GM12878 (cell line): ENCODE measurements at regions not wholly inside any gene's neighbourhood (a gene's known extent, or its start where the extent isn't known, plus 50 kb on each side); places are given as distances from the start of the nearest gene placed in this dataset.

Experiments
- ASH2L ChIP-seq: fragments of 300-600, 200-600 bp; sonication (generic); IDR thresholded peaks from 2 replicates; pipeline ENCODE4 v1.6.1; 2017; ENCODE audit warnings: low read depth, mild to moderate bottlenecking, borderline replicate concordance
- BCL3 ChIP-seq: IDR thresholded peaks from 2 replicates; pipeline ENCODE4 v1.6.1; 2011; ENCODE audit warnings: borderline replicate concordance, low read depth, mild to moderate bottlenecking, moderate library complexity, low read length; ENCODE audit not compliant: insufficient read depth, poor library complexity, severe bottlenecking
- BCLAF1 ChIP-seq: fragments of 450-650 bp; IDR thresholded peaks from 2 replicates; pipeline ENCODE4 v1.6.1; 2017; ENCODE audit warnings: antibody characterized with exemption, mild to moderate bottlenecking, moderate library complexity
- CREM ChIP-seq: IDR thresholded peaks from 2 replicates; pipeline ENCODE4 v1.6.1; 2014; ENCODE audit warnings: antibody characterized with exemption, low read depth
- CUX1 ChIP-seq: IDR thresholded peaks from 2 replicates; pipeline ENCODE4 v1.6.1; 2012; ENCODE audit warnings: improper control_type of control experiment, low read depth, low read length; ENCODE audit not compliant: insufficient replicate concordance
- EED ChIP-seq: sonication (generic); IDR thresholded peaks from 2 replicates; pipeline ENCODE4 v1.6.1; 2016; ENCODE audit warnings: antibody characterized with exemption, low read depth
- FOS ChIP-seq: IDR thresholded peaks from 3 replicates; pipeline ENCODE4 v1.6.1; 2011; ENCODE audit warnings: borderline replicate concordance; ENCODE audit not compliant: insufficient read length; ENCODE audit errors: extremely low read depth
- LARP7 ChIP-seq: fragments of 450-650 bp; IDR thresholded peaks from 2 replicates; pipeline ENCODE4 v1.6.1; 2017; ENCODE audit warnings: mild to moderate bottlenecking
- MLLT1 ChIP-seq: fragments of 450-650 bp; IDR thresholded peaks from 2 replicates; pipeline ENCODE4 v1.6.1; 2016; ENCODE audit warnings: mild to moderate bottlenecking
- MTA3 ChIP-seq: IDR thresholded peaks from 2 replicates; pipeline ENCODE4 v1.6.1; 2012; ENCODE audit warnings: low read length, inconsistent platforms, borderline replicate concordance
- NBN ChIP-seq: fragments of 450-650 bp; IDR thresholded peaks from 2 replicates; pipeline ENCODE4 v1.6.1; 2016
- PBX3 ChIP-seq: IDR thresholded peaks from 2 replicates; pipeline ENCODE4 v1.6.1; 2011; ENCODE audit warnings: mild to moderate bottlenecking, low read depth, low read length, moderate library complexity; ENCODE audit not compliant: insufficient replicate concordance
- SREBF2 ChIP-seq: IDR thresholded peaks from 2 replicates; pipeline ENCODE4 v1.6.1; 2012; ENCODE audit warnings: mild to moderate bottlenecking, low read length
- STAT3 ChIP-seq: IDR thresholded peaks from 2 replicates; pipeline ENCODE4 v1.6.1; 2011; ENCODE audit warnings: low read depth, low read length, improper control_type of control experiment
- TAF1 ChIP-seq: IDR thresholded peaks from 2 replicates; pipeline ENCODE4 v1.6.1; 2011; ENCODE audit warnings: mild to moderate bottlenecking, low read depth, low read length, borderline replicate concordance
- ZBED1 ChIP-seq: IDR thresholded peaks from 2 replicates; pipeline ENCODE4 v1.6.1; 2016; ENCODE audit warnings: borderline replicate concordance
- ZNF384 ChIP-seq: IDR thresholded peaks from 2 replicates; pipeline ENCODE4 v1.6.1; 2012; ENCODE audit warnings: low read depth, mild to moderate bottlenecking, low read length, improper control_type of control experiment, borderline replicate concordance

- TF ChIP-seq BCL3 (peak; percentile 89), ZNF384 (no peak), ASH2L (peak; percentile 69; the same call in 1 of the 2 replicates), SREBF2 (no peak), STAT3 (0 out of 2 replicates have a peak, but pooled peaks have one; percentile 46), BCLAF1 (no peak), NBN (0 out of 2 replicates have a peak, but pooled peaks have one; percentile 54), LARP7 (no peak), TAF1 (no peak), ZBED1 (peak; percentile 93), CUX1 (peak; percentile 66), FOS (no peak), EED (peak; percentile 98), CREM (peak; percentile 92), PBX3 (peak; percentile 4), MLLT1 (0 out of 2 replicates have a peak, but pooled peaks have one; percentile 54), MTA3 (peak; percentile 84; the same call in 1 of the 2 replicates)
Observed at GRCh38 chr11:110349138-110349996, 53.0 kb upstream of the RDX start (continued).
